ENCODE measurements at regions not wholly inside any gene's neighbourhood (a gene's known extent, or its start where the extent isn't known, plus 50 kb on each side); places are given as distances from the start of the nearest gene placed in this dataset.

DNA sequence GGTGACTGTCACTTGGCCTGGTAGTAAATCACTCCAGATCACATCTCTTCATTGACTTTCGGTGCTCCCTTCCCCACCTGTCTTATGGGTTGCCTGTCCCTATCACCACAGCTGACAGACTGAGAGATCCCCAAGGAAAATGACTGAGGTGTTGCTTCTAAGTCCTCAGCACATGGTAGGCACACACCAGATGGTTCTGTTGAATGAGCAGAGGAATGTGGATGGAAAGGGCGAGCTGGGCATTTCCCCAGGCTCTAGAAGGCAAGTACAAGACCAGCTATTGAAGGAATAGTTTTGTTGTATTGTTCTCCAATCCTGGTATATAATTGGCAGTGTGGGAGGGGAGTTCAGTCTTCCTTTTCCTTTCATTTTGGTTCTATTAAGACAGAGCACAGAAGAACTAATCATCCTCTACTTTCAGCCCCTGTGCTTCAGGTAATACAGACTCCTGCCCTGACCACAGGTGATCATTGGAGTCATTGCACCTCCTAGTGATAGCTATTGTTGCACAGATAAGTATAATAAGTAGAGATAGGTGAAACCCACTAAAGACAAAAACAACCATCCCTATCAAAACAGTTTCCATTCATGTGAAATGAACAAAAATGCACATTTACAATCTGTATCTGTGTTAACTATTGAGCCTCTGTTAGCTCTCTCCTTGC is 158.6 kb downstream of the TRAM1L1 start:
- intact Hi-C loops (cut with micrococcal nuclease), result no loop called here
- DNase-seq, result no peak
- no peak overlapping the region for H3K14ac ChIP-seq (replicated peaks; ENCODE audit: low read depth, low read length)
- H3K4me3 ChIP-seq (ENCODE audit: insufficient read depth, low read depth, low read length), result no peak overlapping the region
- H4K20me1 ChIP-seq (ENCODE audit: insufficient read depth, low read length), result no peaks in the 10 kb centered on the region
- no CpG with 5 or more reads among the region's 2 CpGs for WGBS, 2 experiments (ENCODE audit: extremely low coverage in 2 of 2, insufficient read length in 1 of 2)
- H4K5ac ChIP-seq (ENCODE audit: low read depth, low read length), result no peak overlapping the region
- no peak overlapping the region for H3K23ac ChIP-seq (ENCODE audit: low read depth, low read length)
- no peak overlapping the region for H2BK15ac ChIP-seq (ENCODE audit: low read depth, low read length)
- H2BK5ac ChIP-seq (ENCODE audit: low read depth, low read length, poor library complexity, severe bottlenecking), result no peak overlapping the region
- H3K56ac ChIP-seq (ENCODE audit: extremely low read depth, insufficient read depth, low read length), result no peak overlapping the region
- CTCF ChIA-PET, result no interaction called here
- H3K9me3 ChIP-seq (ENCODE audit: control insufficient read depth, insufficient read depth, low read length), result no peaks in the 10 kb centered on the region
- H2BK20ac ChIP-seq (ENCODE audit: low read depth, low read length), result no peak overlapping the region
- no peak overlapping the region for H3K9ac ChIP-seq (ENCODE audit: low read depth, low read length)
- H3K4ac ChIP-seq (ENCODE audit: low read depth, low read length), result no peak overlapping the region
- no peak overlapping the region for H3K27ac ChIP-seq (ENCODE audit: insufficient read depth, low read length)
- in situ Hi-C loops (cut with MboI; ENCODE audit: low sequenced_read_pairs), result no loop called here
- no peaks in the 10 kb centered on the region for H3K4me1 ChIP-seq (ENCODE audit: control insufficient read depth, insufficient read depth, low read length)
- no peak overlapping the region for H4K91ac ChIP-seq (ENCODE audit: insufficient read depth, low read depth, low read length)
- no peaks in the 10 kb centered on the region for H3K9me1 ChIP-seq (ENCODE audit: insufficient read depth, low read length)
- H3K18ac ChIP-seq (ENCODE audit: low read depth, low read length), result no peak overlapping the region
- no peaks in the 10 kb centered on the region for H3K79me1 ChIP-seq (ENCODE audit: low read depth in 1 of 2, low read length in 2 of 2)
- no TSS peak for BruUV-seq (replicated peaks)
- POLR2A ChIA-PET (ENCODE audit: unreplicated experiment), result no interaction called here
- ATAC-seq (ENCODE audit: low read depth), result no peak
- H3K36me3 ChIP-seq (ENCODE audit: control insufficient read depth, insufficient read depth, low read length), result no peaks in the 10 kb centered on the region
- no peak overlapping the region for H2AFZ ChIP-seq (replicated peaks; ENCODE audit: low read length, poor library complexity)
- H2AK5ac ChIP-seq (ENCODE audit: low read depth, low read length), result no peak overlapping the region
- no peak overlapping the region for H2AK9ac ChIP-seq (replicated peaks; ENCODE audit: low read depth, low read length, poor library complexity)
- dilution Hi-C loops (cut with HindIII; ENCODE audit: low sequenced_read_pairs, unreplicated experiment), result no loop called here
- H3K4me2 ChIP-seq (ENCODE audit: low read depth, low read length), result no peak overlapping the region
- TF ChIP-seq MXI1 (IDR thresholded peaks at IDR 0.05; ENCODE audit: borderline replicate concordance, low read depth, low read length) (no peak), RFX5 (IDR thresholded peaks at IDR 0.05; ENCODE audit: low read depth, low read length) (no peak), POLR2A (IDR thresholded peaks at IDR 0.05; ENCODE audit: low read depth, low read length) (no peak), NFE2L2 (IDR thresholded peaks at IDR 0.05; ENCODE audit: low read depth, low read length) (no peak), MAFK (IDR thresholded peaks at IDR 0.05; ENCODE audit: low read depth, low read length) (no peak), BHLHE40 (IDR thresholded peaks at IDR 0.05; ENCODE audit: low read depth, low read length) (no peak), CEBPB (IDR thresholded peaks at IDR 0.05; ENCODE audit: low read depth, low read length) (no peak), SMC3 (IDR thresholded peaks at IDR 0.05; ENCODE audit: low read depth, low read length) (no peak), RAD21 (IDR thresholded peaks at IDR 0.05; ENCODE audit: low read length) (no peak)
- TF ChIP-seq, protein P1, sequence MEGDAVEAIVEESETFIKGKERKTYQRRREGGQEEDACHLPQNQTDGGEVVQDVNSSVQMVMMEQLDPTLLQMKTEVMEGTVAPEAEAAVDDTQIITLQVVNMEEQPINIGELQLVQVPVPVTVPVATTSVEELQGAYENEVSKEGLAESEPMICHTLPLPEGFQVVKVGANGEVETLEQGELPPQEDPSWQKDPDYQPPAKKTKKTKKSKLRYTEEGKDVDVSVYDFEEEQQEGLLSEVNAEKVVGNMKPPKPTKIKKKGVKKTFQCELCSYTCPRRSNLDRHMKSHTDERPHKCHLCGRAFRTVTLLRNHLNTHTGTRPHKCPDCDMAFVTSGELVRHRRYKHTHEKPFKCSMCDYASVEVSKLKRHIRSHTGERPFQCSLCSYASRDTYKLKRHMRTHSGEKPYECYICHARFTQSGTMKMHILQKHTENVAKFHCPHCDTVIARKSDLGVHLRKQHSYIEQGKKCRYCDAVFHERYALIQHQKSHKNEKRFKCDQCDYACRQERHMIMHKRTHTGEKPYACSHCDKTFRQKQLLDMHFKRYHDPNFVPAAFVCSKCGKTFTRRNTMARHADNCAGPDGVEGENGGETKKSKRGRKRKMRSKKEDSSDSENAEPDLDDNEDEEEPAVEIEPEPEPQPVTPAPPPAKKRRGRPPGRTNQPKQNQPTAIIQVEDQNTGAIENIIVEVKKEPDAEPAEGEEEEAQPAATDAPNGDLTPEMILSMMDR (conservative IDR thresholded peaks at IDR 0.05; ENCODE audit: low read depth, low read length), result no peak
- H4K8ac ChIP-seq (ENCODE audit: low read depth in 2 of 2, low read length in 2 of 2), result no peak overlapping the region
- no peaks in the 10 kb centered on the region for H3K27me3 ChIP-seq (ENCODE audit: control insufficient read depth, insufficient read depth, low read length)
- no peak overlapping the region for H2BK120ac ChIP-seq (ENCODE audit: low read depth, low read length)

Measured in IMR-90 (cell line).